Progenitor cell of endocrine pancreas (in vitro differentiated cells): ENCODE measurements at regions not wholly inside any gene's neighbourhood (a gene's known extent, or its start where the extent isn't known, plus 50 kb on each side); places are given as distances from the start of the nearest gene placed in this dataset.

ENCODE experiments used
- DNase-seq: peaks from one replicate; pipeline ENCODE4 v3.0.0; 2021; ENCODE audit warnings: low spot score; ENCODE audit not compliant: unreplicated experiment
- H3K27ac Mint-ChIP-seq: 2 replicates; pipeline ENCODE4 v1.8.0; 2021; ENCODE audit warnings: mild to moderate bottlenecking, moderate library complexity, mixed read lengths
- H3K27me3 Mint-ChIP-seq: 2 replicates; pipeline ENCODE4 v1.8.0; 2021; ENCODE audit warnings: mixed read lengths
- H3K36me3 Mint-ChIP-seq: 2 replicates; pipeline ENCODE4 v1.8.0; 2022; ENCODE audit warnings: mixed read lengths; ENCODE audit not compliant: insufficient read depth
- H3K4me1 Mint-ChIP-seq: 2 replicates; pipeline ENCODE4 v1.8.0; 2021; ENCODE audit warnings: low read depth, mixed read lengths
- H3K4me3 Mint-ChIP-seq: 2 replicates; pipeline ENCODE4 v1.8.0; 2021; ENCODE audit warnings: low read depth, mild to moderate bottlenecking, moderate library complexity, mixed read lengths
- H3K9me3 Mint-ChIP-seq: 2 replicates; pipeline ENCODE4 v1.8.0; 2021; ENCODE audit warnings: low read depth, mixed read lengths
- TF ChIP-seq, protein P1 (sequence below): fragments of 200-600 bp; sonication (generic); IDR thresholded peaks from one replicate; pipeline ENCODE4 v1.5.0; 2021; ENCODE audit warnings: antibody characterized with exemption, mild to moderate bottlenecking; ENCODE audit not compliant: unreplicated experiment

DNA sequence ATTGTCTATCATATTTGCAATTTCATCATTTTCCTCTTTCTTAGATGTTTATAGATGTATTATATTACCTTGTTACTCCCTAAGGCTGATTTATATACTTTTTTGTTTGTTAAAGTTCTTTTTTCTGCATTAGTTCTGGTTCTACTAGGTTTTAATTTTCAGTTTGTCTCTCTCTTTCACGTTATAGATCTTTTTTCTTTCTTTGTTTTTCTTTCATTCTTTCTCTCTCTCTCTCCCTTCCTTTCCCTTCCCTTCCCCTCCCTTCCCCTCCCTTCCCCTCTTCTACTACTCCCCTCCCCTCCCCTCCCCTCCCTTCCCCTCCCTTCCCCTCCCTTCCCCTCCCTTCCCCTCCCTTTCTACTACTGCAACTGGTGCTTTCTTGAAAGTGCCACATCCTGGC lies 345.3 kb downstream of the CENPW start:
- DNase-seq: no peak
- H3K36me3 Mint-ChIP-seq: no peaks in the 10 kb centered on the region
- H3K9me3 Mint-ChIP-seq: no peaks in the 10 kb centered on the region
- H3K27me3 Mint-ChIP-seq: no peaks in the 10 kb centered on the region
- no peak overlapping the region for H3K4me3 Mint-ChIP-seq
- TF ChIP-seq, protein P1, sequence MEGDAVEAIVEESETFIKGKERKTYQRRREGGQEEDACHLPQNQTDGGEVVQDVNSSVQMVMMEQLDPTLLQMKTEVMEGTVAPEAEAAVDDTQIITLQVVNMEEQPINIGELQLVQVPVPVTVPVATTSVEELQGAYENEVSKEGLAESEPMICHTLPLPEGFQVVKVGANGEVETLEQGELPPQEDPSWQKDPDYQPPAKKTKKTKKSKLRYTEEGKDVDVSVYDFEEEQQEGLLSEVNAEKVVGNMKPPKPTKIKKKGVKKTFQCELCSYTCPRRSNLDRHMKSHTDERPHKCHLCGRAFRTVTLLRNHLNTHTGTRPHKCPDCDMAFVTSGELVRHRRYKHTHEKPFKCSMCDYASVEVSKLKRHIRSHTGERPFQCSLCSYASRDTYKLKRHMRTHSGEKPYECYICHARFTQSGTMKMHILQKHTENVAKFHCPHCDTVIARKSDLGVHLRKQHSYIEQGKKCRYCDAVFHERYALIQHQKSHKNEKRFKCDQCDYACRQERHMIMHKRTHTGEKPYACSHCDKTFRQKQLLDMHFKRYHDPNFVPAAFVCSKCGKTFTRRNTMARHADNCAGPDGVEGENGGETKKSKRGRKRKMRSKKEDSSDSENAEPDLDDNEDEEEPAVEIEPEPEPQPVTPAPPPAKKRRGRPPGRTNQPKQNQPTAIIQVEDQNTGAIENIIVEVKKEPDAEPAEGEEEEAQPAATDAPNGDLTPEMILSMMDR: no peak
- H3K27ac Mint-ChIP-seq: no peak overlapping the region
- no peaks in the 10 kb centered on the region for H3K4me1 Mint-ChIP-seq

DNA sequence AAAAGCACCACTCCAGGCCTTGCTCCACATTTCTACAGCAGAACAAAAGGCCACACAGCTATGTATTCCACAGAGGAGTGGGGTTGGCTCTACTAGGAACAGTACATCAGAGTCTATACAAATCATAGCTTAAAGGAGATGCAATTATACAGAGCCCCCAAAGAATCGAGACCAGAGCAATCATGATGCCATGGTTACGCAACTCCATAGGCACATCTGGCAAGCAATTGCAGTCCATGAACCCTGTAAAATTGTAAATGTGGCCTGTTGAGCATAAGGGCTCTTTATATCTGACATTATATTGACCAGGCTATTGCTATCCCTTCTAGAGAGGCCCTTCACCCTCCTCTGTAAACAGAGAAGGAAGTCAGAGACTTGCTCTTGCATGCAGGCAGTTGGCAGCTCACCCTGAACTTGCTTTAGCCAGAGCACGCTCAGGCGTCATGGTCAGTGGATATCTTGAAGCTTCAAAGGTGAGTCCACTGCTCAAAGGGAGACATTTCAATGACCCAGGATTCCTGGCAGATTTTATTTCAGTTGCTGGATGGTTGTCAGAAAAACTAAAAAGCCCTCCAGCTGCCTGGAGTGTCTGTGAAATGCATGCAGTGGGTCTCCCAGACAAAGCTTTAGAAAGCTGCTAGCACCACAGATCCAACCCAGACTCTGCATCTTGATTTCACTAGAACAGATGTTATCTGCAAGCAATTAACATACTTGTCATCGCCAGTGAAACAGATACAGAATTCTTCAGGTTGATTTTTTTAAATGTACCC lies 357.2 kb downstream of the CENPW start:
- Mint-ChIP-seq H3K4me3 (no peak overlapping the region), H3K4me1 (no peaks in the 10 kb centered on the region), H3K27me3 (no peaks in the 10 kb centered on the region), H3K36me3 (no peaks in the 10 kb centered on the region), H3K27ac (peak overlapping the region; percentile 76), H3K9me3 (peaks cover under 1% of the 10 kb centered on the region)
- TF ChIP-seq, protein P1: no peak
- no peak for DNase-seq

DNA sequence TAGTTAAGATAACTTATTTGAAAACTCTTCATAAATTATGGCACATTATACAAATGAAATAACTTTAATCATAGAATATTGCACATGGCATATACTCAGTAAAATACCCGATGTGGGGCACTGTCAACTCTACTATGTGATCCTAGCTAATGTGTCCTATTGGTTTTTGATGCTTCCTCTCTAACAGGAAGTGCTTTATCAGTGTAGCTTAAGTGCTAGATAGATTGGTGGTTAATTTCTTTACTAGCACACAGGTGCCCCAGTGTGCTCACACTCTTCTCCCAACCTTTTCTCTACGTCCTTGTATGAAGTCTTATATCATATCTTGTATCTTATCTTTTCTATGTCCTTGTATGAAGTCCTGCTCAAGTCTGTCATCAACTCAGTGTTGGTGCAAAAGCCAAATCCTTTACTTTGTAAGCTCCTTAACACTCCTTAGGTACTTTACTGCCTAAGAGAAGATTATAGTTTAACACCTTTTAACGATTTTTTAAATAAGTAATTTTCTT lies 358.9 kb downstream of the CENPW start:
- Mint-ChIP-seq H3K27ac (no peak overlapping the region), H3K36me3 (no peaks in the 10 kb centered on the region), H3K9me3 (no peaks in the 10 kb centered on the region), H3K4me1 (no peaks in the 10 kb centered on the region), H3K27me3 (no peaks in the 10 kb centered on the region), H3K4me3 (no peak overlapping the region)
- no peak for DNase-seq
- TF ChIP-seq, protein P1: no peak

DNA sequence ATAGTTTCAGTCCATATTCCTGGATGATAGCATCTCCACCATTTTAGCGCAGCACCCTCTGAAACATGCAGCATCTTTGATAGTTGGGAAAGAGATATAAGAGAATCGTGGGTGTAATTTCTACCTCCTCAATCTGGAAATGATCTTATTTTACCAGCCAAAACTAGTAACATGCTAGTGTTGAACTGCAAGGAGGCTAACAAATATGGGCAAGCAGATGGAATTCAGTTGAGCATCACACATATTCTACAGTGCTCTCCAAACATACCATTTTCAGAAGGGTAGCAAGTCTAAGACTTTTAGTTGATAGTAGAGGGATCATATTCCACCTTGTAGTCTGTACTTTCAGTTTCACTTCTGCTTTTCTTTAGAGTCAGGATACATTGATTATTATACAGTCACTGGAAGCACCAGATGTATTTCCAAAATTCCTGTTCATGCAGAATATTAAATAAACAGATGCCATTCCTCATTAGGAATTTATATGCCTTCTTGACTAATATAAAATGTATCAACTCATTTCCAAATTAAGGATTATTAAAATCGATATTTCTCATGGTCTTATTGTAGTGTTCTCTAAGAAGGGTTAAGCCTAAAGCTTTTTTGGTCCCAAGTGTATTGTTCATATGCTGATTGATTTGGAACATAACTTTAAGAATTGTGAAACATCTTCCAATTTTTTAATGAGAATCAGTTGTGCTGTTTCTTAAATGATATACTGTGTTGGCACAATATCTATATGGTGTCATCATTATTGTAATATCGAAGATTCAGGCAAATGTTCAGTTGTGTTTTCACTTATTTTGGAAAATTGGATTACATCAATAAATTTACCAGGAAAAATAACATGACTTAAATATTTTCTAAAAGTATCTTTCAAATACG lies 362.0 kb downstream of the CENPW start:
- no peaks in the 10 kb centered on the region for H3K27me3 Mint-ChIP-seq
- no peak for DNase-seq
- H3K4me1 Mint-ChIP-seq: no peaks in the 10 kb centered on the region
- H3K27ac Mint-ChIP-seq: no peak overlapping the region
- TF ChIP-seq, protein P1: no peak
- H3K4me3 Mint-ChIP-seq: no peak overlapping the region
- no peaks in the 10 kb centered on the region for H3K9me3 Mint-ChIP-seq
- H3K36me3 Mint-ChIP-seq: no peaks in the 10 kb centered on the region

DNA sequence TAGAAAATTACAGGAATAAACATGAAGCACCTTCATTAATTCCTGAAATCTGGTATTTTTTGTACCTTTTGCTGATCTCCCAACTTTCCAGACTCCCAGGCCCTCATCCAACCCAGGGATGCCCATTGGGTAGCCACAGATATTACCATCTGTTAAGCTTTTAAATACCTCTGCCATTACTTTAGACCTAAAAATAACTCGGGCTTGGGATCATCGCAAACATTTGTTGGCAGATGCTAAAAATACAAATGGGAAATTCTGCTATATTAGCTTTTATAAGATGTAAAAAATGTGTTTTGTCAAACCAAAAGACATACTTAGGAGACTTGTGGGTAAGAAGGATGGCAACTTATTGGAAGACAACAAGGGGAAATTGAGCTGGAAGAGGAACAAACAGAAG lies 376.1 kb downstream of the CENPW start:
- Mint-ChIP-seq H3K27ac (no peak overlapping the region), H3K9me3 (no peaks in the 10 kb centered on the region), H3K27me3 (no peaks in the 10 kb centered on the region), H3K4me1 (peaks cover 7% of the 10 kb centered on the region), H3K4me3 (no peak overlapping the region), H3K36me3 (no peaks in the 10 kb centered on the region)
- TF ChIP-seq, protein P1: no peak
- DNase-seq: no peak
